ENCODE measurements at regions not wholly inside any gene's neighbourhood (a gene's known extent, or its start where the extent isn't known, plus 50 kb on each side); places are given as distances from the start of the nearest gene placed in this dataset.

GRCh38 chr10:30535677-30536076 lies 93.9 kb downstream of the LYZL2 start (continued):
- TF ChIP-seq CUX1 (CRISPR knock-in tag; IDR thresholded peaks at IDR 0.05) (no peak), ZBTB1 (CRISPR knock-in tag; IDR thresholded peaks at IDR 0.05; ENCODE audit: borderline replicate concordance, low read depth) (no peak), ZNF121 (CRISPR knock-in tag; conservative IDR thresholded peaks at IDR 0.05) (no peak), ARID3B (CRISPR knock-in tag; IDR thresholded peaks at IDR 0.05; ENCODE audit: borderline replicate concordance) (no peak), LCOR (CRISPR knock-in tag; IDR thresholded peaks at IDR 0.05) (no peak), ASH1L (IDR thresholded peaks at IDR 0.05; ENCODE audit: borderline replicate concordance, low read depth, partially characterized antibody) (no peak)

All from K562 (cell line).